ENCODE measurements at regions not wholly inside any gene's neighbourhood (a gene's known extent, or its start where the extent isn't known, plus 50 kb on each side); places are given as distances from the start of the nearest gene placed in this dataset.

GRCh38 chrX:125940985-125941384 is 225.1 kb downstream of the DCAF12L2 start:
- TF ChIP-seq CTCF (IDR thresholded peaks at IDR 0.05; ENCODE audit: low read depth, low read length) = no peak
- no peak overlapping the region for H3K4me3 ChIP-seq (ENCODE audit: low read depth, low read length)

GRCh38 chrX:125947501-125947900 is 218.6 kb downstream of the DCAF12L2 start:
- no peak for TF ChIP-seq CTCF (IDR thresholded peaks at IDR 0.05; ENCODE audit: low read depth, low read length)
- no peak overlapping the region for H3K4me3 ChIP-seq (ENCODE audit: low read depth, low read length)

GRCh38 chrX:125952973-125953372 is 213.1 kb downstream of the DCAF12L2 start:
- no peak for TF ChIP-seq CTCF (IDR thresholded peaks at IDR 0.05; ENCODE audit: low read depth, low read length)
- H3K4me3 ChIP-seq (ENCODE audit: low read depth, low read length) = no peak overlapping the region

- TF ChIP-seq CTCF (IDR thresholded peaks at IDR 0.05; ENCODE audit: low read depth, low read length) = no peak
- no peak overlapping the region for H3K4me3 ChIP-seq (ENCODE audit: low read depth, low read length)
These were observed 212.3 kb downstream of the DCAF12L2 start for GRCh38 chrX:125953814-125954213.

- H3K4me3 ChIP-seq (ENCODE audit: low read depth, low read length) = no peak overlapping the region
- no peak for TF ChIP-seq CTCF (IDR thresholded peaks at IDR 0.05; ENCODE audit: low read depth, low read length)
These were observed 211.9 kb downstream of the DCAF12L2 start for GRCh38 chrX:125954236-125954635.

- TF ChIP-seq CTCF (IDR thresholded peaks at IDR 0.05; ENCODE audit: low read depth, low read length) = no peak
- no peak overlapping the region for H3K4me3 ChIP-seq (ENCODE audit: low read depth, low read length)
These were observed 188.2 kb downstream of the DCAF12L2 start for GRCh38 chrX:125977851-125978250.

- no peak overlapping the region for H3K4me3 ChIP-seq (ENCODE audit: low read depth, low read length)
- TF ChIP-seq CTCF (IDR thresholded peaks at IDR 0.05; ENCODE audit: low read depth, low read length) = no peak
These were observed 167.7 kb downstream of the DCAF12L2 start for GRCh38 chrX:125998432-125998831.
